ENCODE measurements at regions not wholly inside any gene's neighbourhood (a gene's known extent, or its start where the extent isn't known, plus 50 kb on each side); places are given as distances from the start of the nearest gene placed in this dataset.

DNA sequence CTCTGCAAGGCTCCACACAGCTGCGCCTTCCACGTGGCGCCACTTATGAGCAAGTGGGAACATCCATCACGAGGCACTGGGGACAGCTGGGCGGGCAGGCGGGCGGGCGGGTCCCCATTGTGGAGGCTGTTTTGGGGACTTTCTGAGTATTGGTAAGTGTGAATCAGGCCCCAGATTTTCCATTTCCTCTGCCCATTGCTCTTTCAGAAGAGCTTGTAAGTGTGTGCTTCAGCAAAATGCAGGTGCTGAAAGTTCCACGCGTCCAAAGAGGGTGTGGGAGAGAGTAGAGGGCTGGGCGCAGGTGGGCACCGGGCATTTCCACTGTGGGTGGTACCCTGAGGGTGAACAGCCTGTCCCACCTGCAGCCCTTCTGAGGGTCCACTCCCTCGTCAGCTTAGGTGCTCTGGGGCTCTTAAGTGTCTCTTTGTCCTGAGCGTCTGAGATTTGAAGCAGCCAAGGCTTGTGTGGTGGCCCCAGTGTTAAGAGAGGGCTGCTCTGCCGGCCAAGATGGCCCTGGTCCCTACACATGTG lies 177.1 kb downstream of the RPLP1 start:
- Mint-ChIP-seq H3K27ac (peak overlapping the region; percentile 42), H3K36me3 (ENCODE audit: low read depth) (no peaks in the 10 kb centered on the region), H3K4me3 (no peak overlapping the region), H3K27me3 (peaks cover 28% of the 10 kb centered on the region), H3K9me3 (no peaks in the 10 kb centered on the region), H3K4me1 (peaks cover 20% of the 10 kb centered on the region)
- intact Hi-C loops (cut with micrococcal nuclease), result no loop called here
- no peak for DNase-seq

DNA sequence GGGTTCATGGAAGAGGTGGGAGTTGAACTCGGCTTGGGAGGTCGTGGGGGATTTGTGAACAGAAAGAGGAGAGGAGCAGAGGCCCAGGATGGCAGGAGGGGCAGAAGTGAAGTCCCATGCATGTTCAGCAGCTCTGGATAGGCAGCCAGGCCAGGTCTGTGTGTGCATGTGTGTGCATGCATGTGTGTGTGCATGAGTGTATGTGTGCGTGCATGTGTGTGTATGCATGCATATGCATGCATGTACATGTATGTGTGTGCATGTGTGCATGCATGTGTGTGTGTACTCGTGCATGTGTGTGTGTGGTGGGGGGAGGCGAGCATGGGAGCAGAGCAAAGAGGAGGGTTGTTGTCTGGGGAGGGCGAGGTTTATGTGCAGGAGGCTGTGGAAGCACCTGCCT lies 178.4 kb downstream of the RPLP1 start:
- peaks cover 13% of the 10 kb centered on the region for H3K4me1 Mint-ChIP-seq
- H3K27ac Mint-ChIP-seq, result no peak overlapping the region
- H3K27me3 Mint-ChIP-seq, result peaks cover 31% of the 10 kb centered on the region
- peaks cover 3% of the 10 kb centered on the region for H3K9me3 Mint-ChIP-seq
- no peak overlapping the region for H3K4me3 Mint-ChIP-seq
- DNase-seq, result no peak
- intact Hi-C loops (cut with micrococcal nuclease), result no loop called here
- no peaks in the 10 kb centered on the region for H3K36me3 Mint-ChIP-seq (ENCODE audit: low read depth)

DNA sequence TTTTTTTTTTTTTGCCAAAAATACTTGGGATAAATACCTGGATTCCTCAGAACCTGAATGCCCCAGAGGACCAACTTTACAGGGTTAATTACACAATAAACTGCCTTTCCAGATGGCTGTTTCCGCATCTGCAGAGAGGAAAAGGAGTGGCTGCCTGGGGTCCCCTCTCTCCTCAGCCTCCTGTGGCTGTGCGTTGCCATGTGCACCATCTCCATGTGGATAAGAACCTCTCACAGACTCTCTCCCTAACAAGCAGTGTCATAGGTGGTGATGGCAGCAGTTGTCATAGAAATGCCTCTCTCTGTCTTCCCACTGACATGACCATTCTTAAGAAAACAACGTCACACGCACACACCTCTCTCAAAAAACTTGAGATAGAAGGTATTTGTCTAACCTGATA lies 179.4 kb downstream of the RPLP1 start:
- Mint-ChIP-seq H3K9me3 (peaks cover 9% of the 10 kb centered on the region), H3K27me3 (peaks cover 36% of the 10 kb centered on the region), H3K4me3 (no peak overlapping the region), H3K4me1 (peaks cover 13% of the 10 kb centered on the region), H3K36me3 (ENCODE audit: low read depth) (no peaks in the 10 kb centered on the region), H3K27ac (no peak overlapping the region)
- no peak for DNase-seq
- intact Hi-C loops (cut with micrococcal nuclease), result no loop called here

DNA sequence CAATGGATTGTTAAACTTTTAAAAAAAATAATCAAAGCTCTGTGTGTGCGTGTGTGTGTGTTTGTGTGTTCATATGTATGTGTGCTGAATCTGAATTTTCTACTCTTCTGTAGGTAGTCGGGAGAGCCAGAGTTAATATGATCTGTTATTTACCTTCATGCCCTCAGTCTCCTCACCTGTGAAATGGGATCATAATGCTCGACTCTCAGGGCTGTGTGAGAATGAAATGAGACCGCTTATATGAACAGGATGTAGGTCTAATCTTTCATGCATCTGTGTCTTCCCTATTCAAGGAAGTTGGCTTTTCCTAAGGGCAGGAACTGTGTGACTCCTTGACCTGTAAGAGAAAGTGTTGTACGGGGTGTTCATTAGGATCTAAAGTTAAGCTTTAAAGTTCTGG lies 182.2 kb downstream of the RPLP1 start:
- Mint-ChIP-seq H3K4me1 (peaks cover 7% of the 10 kb centered on the region), H3K27me3 (peaks cover 38% of the 10 kb centered on the region), H3K36me3 (ENCODE audit: low read depth) (no peaks in the 10 kb centered on the region), H3K4me3 (no peak overlapping the region), H3K9me3 (peaks cover 9% of the 10 kb centered on the region), H3K27ac (no peak overlapping the region)
- no peak for DNase-seq
- intact Hi-C loops (cut with micrococcal nuclease), result no loop called here

DNA sequence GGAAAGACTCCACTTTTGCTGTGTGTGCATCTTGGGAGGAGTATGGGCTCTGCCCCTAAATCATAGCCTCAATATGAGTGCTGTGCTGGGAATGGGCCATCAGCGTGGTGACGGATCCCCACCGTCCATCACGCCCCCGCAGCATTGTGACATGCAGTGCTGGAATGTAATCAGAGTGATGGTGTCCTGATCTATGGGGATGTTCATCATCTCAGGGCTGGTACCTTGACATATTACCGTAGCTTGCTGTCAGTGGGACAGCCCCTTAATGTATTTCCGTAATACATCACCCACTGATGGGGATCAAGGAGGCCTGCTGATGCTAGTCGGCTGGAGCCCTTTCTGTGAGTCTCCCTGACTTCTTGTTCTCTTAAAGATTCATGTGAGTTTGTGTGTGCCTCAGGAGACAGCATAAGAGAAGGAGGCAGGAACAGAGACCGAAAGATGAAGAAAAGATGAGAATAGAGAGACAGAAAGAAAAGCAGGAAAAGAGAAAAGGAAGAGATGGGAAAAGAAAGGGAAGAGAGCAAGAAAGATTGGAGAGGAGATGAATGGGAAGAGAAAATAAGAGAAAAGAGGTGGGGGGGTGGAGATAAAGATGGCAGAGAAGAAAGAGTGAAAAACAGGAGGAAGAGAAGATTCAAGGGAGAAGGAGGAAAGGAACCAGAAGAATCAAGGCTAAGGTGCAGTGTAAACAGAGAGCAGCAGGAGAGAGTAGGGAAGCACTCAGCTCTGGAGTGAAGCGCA lies 183.7 kb downstream of the RPLP1 start:
- H3K4me1 Mint-ChIP-seq, result peaks cover 2% of the 10 kb centered on the region
- H3K9me3 Mint-ChIP-seq, result peaks cover 12% of the 10 kb centered on the region
- intact Hi-C loops (cut with micrococcal nuclease), result no loop called here
- no peak overlapping the region for H3K4me3 Mint-ChIP-seq
- H3K36me3 Mint-ChIP-seq (ENCODE audit: low read depth), result no peaks in the 10 kb centered on the region
- DNase-seq, result no peak
- peaks cover 38% of the 10 kb centered on the region for H3K27me3 Mint-ChIP-seq
- no peak overlapping the region for H3K27ac Mint-ChIP-seq

DNA sequence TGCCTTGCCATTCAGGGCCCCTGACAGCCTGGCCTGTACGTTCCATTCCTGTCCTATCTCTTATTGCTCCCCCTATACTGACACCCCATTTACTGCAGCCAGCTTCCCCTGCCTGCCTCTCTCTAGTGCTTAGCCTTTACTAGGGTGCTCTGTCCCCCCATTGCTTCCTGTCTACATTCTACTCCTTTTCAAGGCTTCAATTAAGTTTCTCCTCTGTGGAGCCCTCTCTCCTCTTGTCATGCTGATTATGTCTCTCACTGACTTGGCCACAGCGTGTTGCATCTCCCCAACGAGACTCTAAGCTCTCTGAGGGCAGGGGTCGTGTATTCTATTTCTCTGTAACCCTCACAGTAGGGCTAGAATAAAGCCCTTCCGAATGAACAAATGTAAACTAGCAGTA lies 185.2 kb downstream of the RPLP1 start:
- DNase-seq, result no peak
- no peak overlapping the region for H3K4me3 Mint-ChIP-seq
- peaks cover 20% of the 10 kb centered on the region for H3K9me3 Mint-ChIP-seq
- peaks cover 34% of the 10 kb centered on the region for H3K27me3 Mint-ChIP-seq
- intact Hi-C loops (cut with micrococcal nuclease), result no loop called here
- H3K4me1 Mint-ChIP-seq, result peaks cover 2% of the 10 kb centered on the region
- no peaks in the 10 kb centered on the region for H3K36me3 Mint-ChIP-seq (ENCODE audit: low read depth)
- no peak overlapping the region for H3K27ac Mint-ChIP-seq

DNA sequence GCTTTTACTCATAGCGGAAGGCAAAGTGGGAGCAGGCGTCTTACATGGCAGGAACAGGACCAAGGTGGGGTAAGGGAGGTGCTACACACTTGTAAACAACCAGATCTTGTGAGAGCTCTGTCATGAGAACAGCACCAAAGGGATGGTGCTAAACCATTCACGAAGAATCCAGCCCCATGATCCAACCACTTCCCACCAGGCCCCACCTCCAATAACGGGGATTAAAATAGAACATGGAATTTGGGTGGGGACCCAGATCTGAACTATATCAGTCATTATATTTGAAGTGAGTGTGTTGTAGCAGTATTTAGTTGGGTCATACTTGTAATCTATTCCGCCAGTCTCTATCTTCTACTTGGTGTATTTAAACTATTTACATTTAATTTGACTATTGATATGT lies 190.9 kb downstream of the RPLP1 start:
- H3K9me3 Mint-ChIP-seq, result peaks cover 16% of the 10 kb centered on the region
- peaks cover 17% of the 10 kb centered on the region for H3K27me3 Mint-ChIP-seq
- intact Hi-C loops (cut with micrococcal nuclease), result no loop called here
- no peak overlapping the region for H3K4me3 Mint-ChIP-seq
- H3K36me3 Mint-ChIP-seq (ENCODE audit: low read depth), result peaks cover 1% of the 10 kb centered on the region
- DNase-seq, result no peak
- no peak overlapping the region for H3K27ac Mint-ChIP-seq
- H3K4me1 Mint-ChIP-seq, result peaks cover 1% of the 10 kb centered on the region

DNA sequence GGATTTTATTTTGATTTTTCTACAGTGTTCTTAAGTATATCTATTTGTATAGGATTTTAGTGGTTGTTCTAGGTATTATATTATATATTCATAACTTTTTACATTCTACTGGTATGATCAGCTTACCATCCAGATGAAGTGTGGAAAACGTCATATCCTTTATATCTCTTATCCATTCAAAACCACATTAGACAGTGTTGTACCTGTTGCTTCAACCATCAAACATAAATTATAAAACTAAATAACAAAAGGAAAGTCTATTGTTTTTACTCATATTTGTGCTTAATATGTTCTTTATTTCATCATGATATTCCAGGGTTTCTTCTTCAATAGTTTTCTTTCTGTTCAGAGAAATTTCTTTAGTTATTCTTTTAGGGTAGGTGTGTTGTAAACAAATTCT lies 191.4 kb downstream of the RPLP1 start:
- peaks cover 16% of the 10 kb centered on the region for H3K9me3 Mint-ChIP-seq
- peaks cover 17% of the 10 kb centered on the region for H3K27me3 Mint-ChIP-seq

DNA sequence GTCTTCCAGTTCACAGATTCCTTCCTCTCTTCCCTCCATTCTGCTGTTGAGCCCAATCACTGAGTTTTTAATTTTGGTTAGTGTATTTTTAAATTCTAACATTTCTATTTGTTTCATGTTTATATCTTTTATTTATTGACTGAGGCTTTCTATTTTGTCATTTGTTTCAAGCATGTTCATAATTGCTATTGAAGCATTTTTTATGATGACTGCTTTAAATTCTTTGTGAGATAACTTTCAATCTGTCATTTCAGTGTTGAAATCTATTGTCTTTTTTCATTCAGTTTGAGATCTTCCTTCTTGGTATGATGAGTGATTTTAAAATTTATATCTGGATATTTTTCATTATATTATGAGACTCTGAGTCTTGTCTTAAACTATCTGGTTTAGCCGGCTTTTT lies 192.3 kb downstream of the RPLP1 start:
- no peak overlapping the region for H3K27ac Mint-ChIP-seq
- intact Hi-C loops (cut with micrococcal nuclease), result no loop called here
- H3K4me1 Mint-ChIP-seq, result peaks cover 8% of the 10 kb centered on the region
- H3K27me3 Mint-ChIP-seq, result peaks cover 17% of the 10 kb centered on the region
- peaks cover 1% of the 10 kb centered on the region for H3K36me3 Mint-ChIP-seq (ENCODE audit: low read depth)
- DNase-seq, result no peak
- H3K9me3 Mint-ChIP-seq, result peaks cover 16% of the 10 kb centered on the region
- no peak overlapping the region for H3K4me3 Mint-ChIP-seq

More for the DNA sequence above, 191.4 kb downstream of the RPLP1 start:
- Mint-ChIP-seq H3K27ac (no peak overlapping the region), H3K4me1 (peaks cover 6% of the 10 kb centered on the region), H3K4me3 (no peak overlapping the region), H3K36me3 (ENCODE audit: low read depth) (peaks cover 1% of the 10 kb centered on the region)
- no peak for DNase-seq
- intact Hi-C loops (cut with micrococcal nuclease), result no loop called here

DNA sequence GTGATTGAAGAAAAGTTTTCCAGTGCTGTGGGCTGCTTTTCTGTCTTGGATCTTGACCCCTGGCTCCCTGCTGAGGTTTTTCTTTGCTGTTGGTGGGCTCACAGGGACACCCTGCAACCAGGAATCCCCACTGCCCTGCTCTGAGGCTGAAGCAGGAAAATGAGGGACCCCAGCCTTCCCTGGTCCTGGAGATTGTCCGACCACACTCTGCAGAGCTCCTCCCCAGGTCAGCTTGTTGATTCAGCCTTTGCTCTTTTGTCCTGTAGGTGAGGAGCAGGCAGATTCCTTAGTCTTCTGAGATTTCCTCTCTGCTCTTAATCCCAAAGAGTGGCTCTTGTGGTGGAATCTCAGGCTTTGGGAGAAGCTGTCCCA lies 194.5 kb downstream of the RPLP1 start:
- peaks cover 8% of the 10 kb centered on the region for H3K4me1 Mint-ChIP-seq

DNA sequence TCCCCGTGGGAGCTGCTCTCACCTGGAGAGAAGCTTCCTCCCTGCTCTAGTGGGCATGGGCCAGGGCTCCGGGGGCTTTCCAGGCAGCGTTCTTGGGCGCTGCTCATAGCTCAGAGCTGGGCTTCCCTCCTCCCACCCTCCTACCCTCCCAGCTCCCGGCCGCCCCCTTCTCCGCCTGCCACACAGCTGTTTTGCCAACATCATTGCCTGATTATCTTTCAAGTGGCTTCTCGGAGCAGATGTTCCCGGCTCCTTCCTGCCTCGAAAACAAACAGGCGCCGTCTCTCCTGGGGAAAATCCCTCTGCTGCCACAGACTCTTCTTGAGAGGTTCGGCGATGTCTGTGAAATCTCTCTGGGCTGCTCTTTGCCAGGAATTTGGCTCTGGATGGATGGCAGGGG lies 195.6 kb downstream of the RPLP1 start:
- DNase-seq, result no peak
- peaks cover 1% of the 10 kb centered on the region for H3K36me3 Mint-ChIP-seq (ENCODE audit: low read depth)
- peaks cover 13% of the 10 kb centered on the region for H3K27me3 Mint-ChIP-seq
- peaks cover 11% of the 10 kb centered on the region for H3K4me1 Mint-ChIP-seq
- H3K9me3 Mint-ChIP-seq, result peaks cover 4% of the 10 kb centered on the region
- no peak overlapping the region for H3K27ac Mint-ChIP-seq
- intact Hi-C loops (cut with micrococcal nuclease), result no loop called here
- H3K4me3 Mint-ChIP-seq, result no peak overlapping the region

More for the DNA sequence above, 194.5 kb downstream of the RPLP1 start:
- intact Hi-C loops (cut with micrococcal nuclease), result no loop called here
- no peak for DNase-seq
- Mint-ChIP-seq H3K27ac (no peak overlapping the region), H3K4me3 (no peak overlapping the region), H3K36me3 (ENCODE audit: low read depth) (peaks cover 1% of the 10 kb centered on the region), H3K9me3 (peaks cover 6% of the 10 kb centered on the region), H3K27me3 (peaks cover 12% of the 10 kb centered on the region)

DNA sequence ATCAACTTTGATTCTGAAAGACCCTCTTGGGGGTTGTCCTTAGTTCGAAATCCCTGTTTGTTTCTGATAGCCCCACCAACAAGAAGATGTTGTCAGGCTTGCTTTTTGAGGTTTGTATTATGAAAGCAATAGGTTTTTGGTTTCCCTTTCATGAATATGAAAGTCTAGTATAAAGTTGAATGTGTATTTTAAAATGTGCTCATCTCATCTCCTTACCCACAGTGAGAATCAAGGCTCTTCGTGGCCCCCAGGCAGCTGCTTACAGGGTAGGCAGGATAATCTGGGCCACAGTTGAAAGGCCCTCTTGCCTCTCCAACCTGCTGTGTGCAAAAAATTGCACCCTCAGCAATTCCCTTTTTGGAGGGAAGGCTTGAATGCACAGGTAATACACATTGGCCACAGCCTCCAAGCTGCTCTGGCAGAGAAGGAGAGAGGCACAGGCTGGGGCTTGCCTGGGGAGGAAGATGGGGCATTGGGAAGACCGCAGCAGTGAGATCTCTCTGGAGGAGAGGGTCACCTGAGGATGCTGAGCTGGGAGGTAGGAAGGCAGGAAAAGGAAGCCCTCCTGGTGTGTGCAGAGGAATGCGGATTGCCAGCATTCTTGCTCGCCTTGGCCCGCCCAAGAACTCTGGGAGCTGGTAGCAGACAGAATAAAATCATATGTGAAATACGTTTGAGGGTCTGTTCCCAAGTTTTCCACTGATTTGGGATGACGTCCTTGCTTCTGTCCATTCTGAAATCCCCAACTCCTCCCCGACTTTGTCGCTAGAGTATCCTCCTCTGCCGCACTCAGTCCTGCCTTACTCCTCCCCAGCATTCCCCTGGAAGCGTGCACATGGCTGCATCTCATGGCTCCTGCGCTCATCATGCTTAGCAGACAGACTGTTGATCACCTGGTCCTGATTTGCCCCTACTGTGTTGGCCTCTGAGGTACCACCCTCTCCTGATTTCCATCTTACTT lies 196.4 kb downstream of the RPLP1 start:
- Mint-ChIP-seq H3K27ac (no peak overlapping the region), H3K27me3 (peaks cover 17% of the 10 kb centered on the region), H3K4me3 (no peak overlapping the region), H3K9me3 (no peaks in the 10 kb centered on the region), H3K36me3 (ENCODE audit: low read depth) (peaks cover 1% of the 10 kb centered on the region), H3K4me1 (peaks cover 11% of the 10 kb centered on the region)
- intact Hi-C loops (cut with micrococcal nuclease), result no loop called here
- DNase-seq, result no peak

DNA sequence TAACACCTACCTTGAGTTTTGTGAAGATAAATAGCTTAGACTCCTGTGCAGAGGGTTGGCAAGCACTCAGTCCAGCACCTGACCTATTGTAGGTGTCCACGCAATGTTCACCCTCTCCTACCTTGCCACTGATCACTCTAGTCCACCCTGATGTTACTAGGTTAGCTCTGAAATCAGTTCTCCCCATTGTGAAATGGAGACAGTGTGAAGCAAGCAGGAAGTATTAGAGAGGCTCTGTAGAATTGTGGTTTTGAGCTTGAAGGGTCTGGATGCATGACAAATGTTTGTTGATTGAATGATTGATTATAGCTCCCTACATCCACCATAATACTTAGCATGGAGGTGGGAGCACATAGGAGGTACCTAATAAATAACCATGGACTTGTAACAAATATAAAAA lies 199.7 kb downstream of the RPLP1 start:
- Mint-ChIP-seq H3K27ac (no peak overlapping the region), H3K27me3 (peaks cover 19% of the 10 kb centered on the region), H3K9me3 (no peaks in the 10 kb centered on the region), H3K36me3 (ENCODE audit: low read depth) (no peaks in the 10 kb centered on the region), H3K4me1 (peaks cover 13% of the 10 kb centered on the region), H3K4me3 (no peak overlapping the region)
- intact Hi-C loops (cut with micrococcal nuclease), result no loop called here
- no peak for DNase-seq

DNA sequence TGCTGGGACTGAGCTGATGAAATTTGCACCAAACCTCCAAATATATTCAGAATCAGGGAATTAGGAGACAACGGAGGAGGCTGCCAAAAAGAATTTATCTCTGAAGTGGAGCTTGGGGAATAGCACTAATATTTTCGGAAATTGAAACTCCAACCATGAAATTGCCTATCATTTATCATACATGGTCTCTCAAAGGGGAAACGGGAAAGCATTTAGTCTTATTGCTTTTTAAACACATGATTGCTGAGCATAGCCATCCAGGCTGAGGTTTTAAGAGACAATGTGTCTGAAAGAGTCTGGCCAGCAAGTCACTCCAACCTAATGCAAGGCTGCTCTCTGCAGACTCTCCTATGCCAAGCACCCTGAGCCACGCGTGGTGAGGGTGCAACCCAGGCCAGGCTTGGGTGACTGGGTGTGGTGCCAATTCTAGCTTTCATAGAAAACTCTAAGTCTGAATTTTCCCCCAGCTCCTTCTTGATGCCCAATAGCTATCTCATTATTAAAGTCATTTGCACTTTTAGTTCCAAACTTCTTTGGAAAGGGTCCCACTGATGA lies 200.2 kb downstream of the RPLP1 start:
- Mint-ChIP-seq H3K27me3 (peaks cover 22% of the 10 kb centered on the region), H3K27ac (no peak overlapping the region), H3K36me3 (ENCODE audit: low read depth) (no peaks in the 10 kb centered on the region), H3K4me1 (peaks cover 13% of the 10 kb centered on the region), H3K9me3 (no peaks in the 10 kb centered on the region), H3K4me3 (no peak overlapping the region)
- DNase-seq, result no peak
- intact Hi-C loops (cut with micrococcal nuclease), result no loop called here

All from activated CD4-positive, alpha-beta T cell treated with anti-CD3 and anti-CD28 coated beads, Interleukin-2, amount 10 ng/mL, durations not matched to agents 24 days and 14 days (primary cell).